Kidney glomerular epithelial cell (primary cell): ENCODE measurements at regions not wholly inside any gene's neighbourhood (a gene's known extent, or its start where the extent isn't known, plus 50 kb on each side); places are given as distances from the start of the nearest gene placed in this dataset.

ENCODE experiments used
- DNase-seq: peaks from one replicate; lab custom pipeline; 2025; lab: John Stamatoyannopoulos, UW

GRCh38 chr3:14311729-14312128, 90.7 kb upstream of the SLC6A6 start:
- DNase-seq = no peak

GRCh38 chr3:14312375-14312774, 90.0 kb upstream of the SLC6A6 start:
- DNase-seq = no peak

DNA sequence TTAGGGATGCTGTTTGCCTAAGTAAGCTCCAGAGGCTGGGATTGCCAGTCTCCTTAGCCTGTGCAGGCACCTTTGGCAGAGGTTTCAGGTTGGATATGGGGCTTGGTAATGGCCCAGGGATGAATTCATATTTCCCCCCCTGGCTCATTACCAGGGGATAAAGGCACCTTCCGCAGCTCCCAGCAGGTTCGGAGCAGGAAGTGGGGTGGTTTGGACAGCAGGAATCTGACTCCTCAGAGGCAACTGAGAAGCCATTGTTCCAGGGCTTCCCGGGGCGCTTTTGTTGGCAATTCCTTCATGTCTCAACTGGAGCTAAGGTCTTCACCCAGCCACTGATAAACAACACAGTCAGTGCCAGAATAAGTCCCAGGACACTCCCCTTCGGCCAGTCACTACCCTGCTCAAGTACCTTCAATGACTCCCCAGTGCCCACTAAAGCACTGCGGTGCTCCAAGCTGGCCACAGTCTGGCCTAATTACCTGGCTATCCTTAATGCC, 85.3 kb upstream of the SLC6A6 start:
- DNase-seq = no peak

DNA sequence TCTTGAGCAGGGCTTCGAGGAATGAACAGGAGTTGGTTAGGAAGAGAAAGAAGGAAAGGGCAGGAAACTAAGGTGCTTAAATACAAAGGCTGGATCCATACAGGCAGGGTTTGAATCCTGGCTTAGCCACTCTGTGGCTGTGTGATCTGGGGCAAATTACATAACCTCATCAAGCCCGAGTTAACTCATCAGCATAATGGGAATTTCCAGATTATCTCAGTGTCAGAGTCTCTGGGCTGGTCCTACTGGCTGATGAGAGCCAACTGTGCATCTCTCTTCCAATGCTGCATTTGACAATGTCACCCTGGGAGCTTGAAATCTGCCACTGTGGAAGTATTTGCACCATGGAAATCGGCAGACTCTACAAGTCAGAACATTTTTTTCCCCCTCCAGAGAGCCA, 83.8 kb upstream of the SLC6A6 start:
- no peak for DNase-seq

GRCh38 chr3:14319654-14320182, 82.7 kb upstream of the SLC6A6 start:
- DNase-seq = peak; percentile 49

DNA sequence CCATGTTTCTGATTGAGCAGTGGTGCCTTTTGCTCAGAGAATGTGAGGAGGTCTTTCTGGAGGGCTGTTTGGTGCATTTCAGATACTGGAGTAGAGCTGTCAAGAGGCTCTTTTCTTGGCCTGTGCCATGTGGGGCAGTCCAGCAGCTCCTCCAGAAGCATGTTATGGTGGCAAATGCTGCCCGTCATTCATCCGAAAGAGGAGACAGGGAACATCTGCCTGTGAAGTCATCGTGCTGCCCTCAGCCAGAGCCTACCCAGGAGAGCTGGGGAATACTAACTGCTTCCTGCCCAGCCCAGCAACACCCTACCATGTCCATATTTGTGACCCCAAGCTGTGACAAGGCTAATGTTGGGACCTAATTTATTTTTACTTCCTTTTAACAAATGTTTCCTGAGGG, 82.2 kb upstream of the SLC6A6 start:
- DNase-seq = no peak

GRCh38 chr3:14322001-14322400, 80.4 kb upstream of the SLC6A6 start:
- no peak for DNase-seq

GRCh38 chr3:14322667-14323295, 79.6 kb upstream of the SLC6A6 start:
- DNase-seq = no peak

DNA sequence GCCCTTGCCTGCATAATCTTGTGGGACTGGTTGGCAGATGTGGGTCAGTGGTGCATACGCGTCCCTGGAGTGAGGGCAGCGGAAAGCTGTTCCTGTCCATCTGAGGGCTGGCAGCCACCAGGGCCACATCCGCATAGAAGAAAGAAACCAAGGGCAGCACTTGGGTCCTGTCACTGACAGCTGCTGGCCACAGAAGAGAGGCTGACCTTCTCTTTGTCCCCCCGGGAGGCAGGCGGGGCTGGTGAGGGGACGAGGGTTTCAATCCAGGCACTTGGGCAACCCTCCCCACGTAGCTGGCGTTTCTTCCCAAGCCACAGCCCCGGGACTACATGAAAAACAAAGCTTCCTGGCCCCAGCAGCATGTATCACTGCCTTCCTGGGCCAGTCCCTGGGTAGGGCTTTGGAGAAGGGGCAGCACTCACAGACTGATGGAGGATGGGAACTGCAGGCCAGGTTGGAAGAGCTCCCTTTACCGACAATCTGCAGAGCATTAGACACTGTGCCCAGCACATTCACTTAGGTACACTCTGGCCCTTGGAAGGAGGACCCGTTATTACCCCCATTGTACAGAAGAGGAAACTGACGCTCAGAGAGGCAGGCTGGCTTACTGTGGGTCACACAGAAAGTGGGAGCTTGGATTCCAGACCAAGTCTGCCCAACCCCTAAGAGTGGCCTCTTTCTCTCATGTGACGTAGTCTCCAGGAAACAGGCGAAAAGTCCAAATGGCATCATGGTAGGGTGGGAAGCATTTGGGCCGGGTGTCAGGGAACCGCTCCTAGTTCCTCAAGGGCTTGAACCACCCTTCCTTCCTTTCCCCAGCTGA, 78.8 kb upstream of the SLC6A6 start:
- DNase-seq = no peak

DNA sequence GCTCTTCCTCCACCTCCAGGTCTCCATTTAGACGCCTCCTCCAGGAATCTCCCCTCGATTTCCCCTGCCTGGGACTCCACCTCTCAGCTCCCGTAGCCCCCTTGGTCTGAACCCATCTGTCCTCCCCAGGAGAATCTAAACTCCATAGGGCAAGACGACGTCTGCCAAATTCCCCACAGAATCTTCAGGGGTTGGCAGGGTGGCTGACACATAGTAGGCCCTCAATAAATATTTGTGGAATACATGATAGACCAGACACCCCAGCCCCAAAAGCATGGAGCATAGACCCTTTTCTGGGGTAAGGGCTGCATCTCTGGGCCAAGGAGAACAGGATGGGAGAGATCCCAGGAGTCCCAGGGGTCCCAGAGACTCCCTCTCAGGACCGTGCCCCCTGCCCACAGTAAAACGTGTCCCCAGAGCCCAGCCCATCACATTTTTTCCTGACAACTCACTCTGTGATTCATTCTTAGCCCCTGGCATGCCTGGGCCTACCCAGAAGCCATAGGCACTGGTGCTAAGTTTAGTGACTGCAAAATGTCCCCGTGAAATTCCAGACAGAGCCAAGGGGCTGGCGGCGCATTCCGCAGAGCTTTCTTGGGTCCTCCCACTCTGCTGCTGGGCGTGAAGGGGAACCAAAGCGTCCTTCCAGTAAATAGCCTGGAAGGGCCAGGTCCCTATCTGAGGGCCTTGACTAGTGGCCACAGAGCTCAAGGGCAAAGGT, 78.0 kb upstream of the SLC6A6 start:
- DNase-seq = no peak

DNA sequence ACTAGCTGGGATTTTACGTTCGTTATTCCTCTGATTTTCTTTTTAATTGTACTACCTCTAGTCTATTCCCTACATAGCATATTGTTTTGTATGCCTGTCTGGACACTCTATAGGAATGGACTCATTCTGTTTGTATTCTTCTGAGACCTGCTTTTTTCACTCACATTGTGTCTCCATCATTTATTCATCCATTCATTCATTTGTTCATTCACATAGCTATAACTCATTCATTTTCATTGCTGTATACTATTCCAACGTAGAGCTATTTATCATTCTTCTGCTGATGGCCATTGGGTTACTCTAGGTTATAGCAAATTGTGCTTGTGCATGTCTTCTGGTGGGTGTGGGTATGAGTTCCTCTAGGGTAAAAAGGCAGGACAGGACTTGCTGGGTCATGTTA, 74.0 kb upstream of the SLC6A6 start:
- DNase-seq = no peak

- DNase-seq = peak; percentile 81
Observed at GRCh38 chr3:14329116-14329830, 73.1 kb upstream of the SLC6A6 start.

DNA sequence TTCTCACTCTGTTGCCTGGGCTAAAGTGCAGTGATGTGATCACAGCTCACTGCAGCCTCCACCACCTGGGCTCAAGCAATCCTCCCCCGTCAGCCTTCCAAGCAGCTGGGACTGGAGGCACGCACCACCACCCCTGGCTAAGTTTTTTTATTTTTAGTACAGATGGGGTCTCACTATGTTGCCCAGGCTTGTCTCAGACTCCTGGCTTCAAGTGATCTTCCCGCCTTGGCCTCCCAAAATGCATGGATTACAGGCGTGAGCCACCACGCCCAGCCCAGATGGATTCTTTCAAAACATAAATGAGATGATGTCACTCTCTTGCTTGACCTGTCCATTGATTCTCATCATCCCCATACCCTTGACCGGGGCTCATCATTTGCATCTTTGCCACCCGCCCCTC, 72.6 kb upstream of the SLC6A6 start:
- DNase-seq = no peak

DNA sequence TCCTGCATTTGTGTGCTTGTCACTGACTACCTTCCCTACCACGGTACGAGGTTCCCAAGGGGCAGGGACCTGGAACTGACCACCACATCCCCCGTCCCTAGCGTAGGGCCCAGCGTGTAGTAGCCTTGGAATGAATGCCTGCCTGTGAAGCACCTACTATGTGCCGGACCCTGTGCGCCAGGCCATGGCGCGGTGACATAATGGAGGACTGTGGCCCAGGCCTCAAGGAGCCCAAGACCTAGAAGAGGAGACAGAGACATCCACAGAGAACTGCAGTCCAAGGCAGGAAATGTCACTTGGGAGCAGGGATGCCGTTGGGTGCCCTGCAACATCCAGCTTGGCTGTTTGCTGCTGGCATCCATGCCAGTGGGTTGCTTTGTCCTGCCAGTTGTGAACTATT, 71.9 kb upstream of the SLC6A6 start:
- no peak for DNase-seq

DNA sequence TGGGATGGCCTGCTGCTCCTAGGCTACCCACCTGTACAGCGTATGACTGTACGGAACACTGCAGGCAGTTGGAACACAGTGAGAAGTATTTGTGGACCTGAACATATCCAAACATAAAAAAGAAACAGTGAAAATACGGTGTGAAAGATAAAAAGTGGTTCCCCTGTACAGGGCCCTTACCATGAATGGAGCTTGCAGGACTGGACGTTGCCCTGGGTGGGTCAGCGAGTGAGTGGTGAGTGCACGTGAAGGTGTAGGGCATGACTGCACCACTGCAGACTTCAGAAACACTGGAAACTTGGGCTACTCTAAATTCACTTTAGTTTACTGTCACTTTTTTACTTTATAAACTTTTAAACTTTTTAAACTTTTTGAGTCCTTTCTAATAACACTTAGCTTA, 71.2 kb upstream of the SLC6A6 start:
- DNase-seq = no peak

GRCh38 chr3:14332392-14332791, 70.0 kb upstream of the SLC6A6 start:
- no peak for DNase-seq

- DNase-seq = no peak
Observed at GRCh38 chr3:14333215-14333614, 69.2 kb upstream of the SLC6A6 start.

DNA sequence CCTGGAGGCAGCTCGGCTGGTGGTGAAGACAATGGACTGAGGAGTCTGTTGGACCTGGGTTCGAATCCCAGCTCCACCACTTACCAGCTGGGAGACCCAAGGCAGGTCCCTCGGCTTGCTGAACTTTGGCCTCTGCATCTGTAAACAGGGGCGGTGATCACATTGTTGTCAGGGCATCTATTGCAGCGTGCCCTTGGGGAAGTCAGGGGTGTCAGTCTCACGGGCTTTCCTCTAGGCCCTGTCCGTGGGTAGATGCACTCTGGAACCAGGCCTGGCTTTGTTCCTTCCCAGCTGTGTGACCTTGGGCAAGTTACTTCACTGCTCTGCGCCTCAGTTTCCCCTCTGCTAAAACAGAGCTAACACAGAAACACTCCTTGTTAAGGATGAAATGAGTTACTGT, 68.8 kb upstream of the SLC6A6 start:
- no peak for DNase-seq

DNA sequence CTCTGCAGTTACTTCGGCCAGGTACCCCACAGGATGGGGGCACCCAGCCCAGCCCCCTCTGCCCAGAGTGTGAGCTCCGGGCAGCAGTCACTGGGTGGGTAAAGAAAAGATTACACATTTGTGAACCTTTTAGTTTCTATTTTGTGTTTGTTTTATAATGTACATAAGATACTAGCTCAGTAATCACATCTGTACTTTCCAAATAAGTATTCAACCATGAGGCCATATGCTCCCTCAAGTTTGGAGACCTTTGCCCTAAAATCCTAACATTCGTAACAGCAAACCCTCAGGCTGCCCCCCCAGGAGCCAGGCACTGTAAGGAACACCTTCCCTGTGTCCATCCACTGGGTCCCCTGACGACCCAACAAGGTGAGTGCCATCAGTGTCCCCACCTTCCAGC, 68.3 kb upstream of the SLC6A6 start:
- DNase-seq = no peak

GRCh38 chr3:14334936-14335335, 67.5 kb upstream of the SLC6A6 start:
- DNase-seq = no peak

GRCh38 chr3:14335774-14336748, 66.3 kb upstream of the SLC6A6 start:
- DNase-seq = no peak
